T1000 (cell line): ENCODE measurements at regions not wholly inside any gene's neighbourhood (a gene's known extent, or its start where the extent isn't known, plus 50 kb on each side); places are given as distances from the start of the nearest gene placed in this dataset.
"Not testable (repeated sequence)": the region's sequence is repeated elsewhere in the genome, so short reads cannot be mapped to it uniquely, and the experiment has no call there.

Experiments used
- DNase-seq: peaks from one replicate; lab custom pipeline; 2025; ENCODE audit warnings: mixed read lengths; lab: John Stamatoyannopoulos, UW

DNA sequence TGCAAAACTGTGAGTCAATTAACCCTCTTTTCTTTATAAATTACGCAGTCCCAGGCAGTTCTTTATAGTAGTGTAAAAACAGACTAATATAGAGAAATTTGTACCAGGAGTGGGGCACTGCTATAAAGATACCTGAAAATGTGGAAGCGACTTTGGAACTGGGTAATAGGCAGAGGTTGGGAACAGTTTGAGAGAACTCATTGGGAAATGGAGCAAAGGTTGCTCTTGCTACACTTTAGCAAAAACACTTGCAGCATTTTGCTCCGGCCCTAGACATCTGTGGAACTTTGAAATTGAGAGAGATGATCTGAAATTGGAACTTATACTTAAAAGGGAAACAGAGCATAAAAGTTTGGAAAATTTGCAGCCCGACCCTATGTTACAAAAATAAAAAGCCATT lies 810.9 kb downstream of the LTN1 start:
- no peak for DNase-seq

- DNase-seq: no peak
These were observed 813.5 kb downstream of the LTN1 start for GRCh38 chr21:28179136-28179535.

DNA sequence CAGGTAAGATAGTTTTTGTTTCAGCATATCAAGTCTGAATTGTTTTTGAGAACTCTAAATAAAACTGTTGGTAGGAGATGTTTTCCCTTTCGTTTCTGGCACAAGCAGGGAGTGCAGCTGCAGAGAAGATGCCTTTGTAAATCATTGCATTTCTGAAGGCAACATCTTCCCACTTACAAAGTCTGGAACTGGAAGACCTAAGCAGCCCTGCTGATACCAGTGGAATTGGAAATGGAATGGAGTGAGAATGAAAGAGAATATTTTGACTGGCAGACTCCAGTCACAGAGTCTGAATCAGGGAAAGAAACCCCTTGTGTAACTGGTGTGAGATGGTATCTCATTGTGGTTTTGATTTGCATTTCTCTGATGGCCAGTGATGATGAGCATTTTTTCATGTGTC lies 815.6 kb downstream of the LTN1 start:
- no peak for DNase-seq

DNA sequence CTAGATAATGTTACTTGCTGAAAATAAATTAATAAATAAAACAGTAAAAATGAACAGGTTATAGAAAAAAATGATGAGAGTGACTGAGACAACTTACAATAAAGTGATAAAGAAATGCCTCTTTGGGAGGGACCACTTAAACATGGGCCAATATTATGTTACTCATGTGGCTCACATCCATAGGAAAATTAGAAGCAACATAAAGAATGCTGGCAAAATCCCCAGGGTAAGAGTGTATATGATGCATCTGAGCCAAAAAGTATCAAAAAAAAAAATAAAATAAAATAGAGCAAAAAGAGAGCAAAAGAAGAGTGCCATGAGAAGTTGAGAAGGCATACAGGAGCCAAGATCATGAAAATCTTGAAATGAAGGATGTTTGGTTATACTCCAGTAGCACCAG lies 818.0 kb downstream of the LTN1 start:
- no peak for DNase-seq

GRCh38 chr21:28174006-28174405 lies 818.7 kb downstream of the LTN1 start:
- DNase-seq: no peak

DNA sequence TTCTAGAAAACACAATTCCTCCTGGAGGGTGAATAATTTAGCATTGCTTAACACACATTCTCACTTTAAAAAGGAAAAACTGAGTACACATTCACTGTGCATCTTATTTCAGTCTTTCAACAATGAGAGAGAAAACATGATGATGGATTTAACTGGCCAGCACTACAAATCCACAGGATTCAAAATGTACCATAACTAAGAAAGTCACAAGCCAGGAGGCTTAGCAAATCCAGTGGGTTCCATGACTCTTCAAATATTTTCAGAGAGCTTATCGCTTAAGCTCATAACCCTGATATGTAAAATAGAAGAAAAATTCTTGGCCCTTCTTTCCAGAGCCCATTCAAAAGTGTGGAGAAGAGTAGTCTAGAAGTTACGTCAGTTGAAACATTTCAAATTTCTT lies 820.3 kb downstream of the LTN1 start:
- DNase-seq: no peak

DNA sequence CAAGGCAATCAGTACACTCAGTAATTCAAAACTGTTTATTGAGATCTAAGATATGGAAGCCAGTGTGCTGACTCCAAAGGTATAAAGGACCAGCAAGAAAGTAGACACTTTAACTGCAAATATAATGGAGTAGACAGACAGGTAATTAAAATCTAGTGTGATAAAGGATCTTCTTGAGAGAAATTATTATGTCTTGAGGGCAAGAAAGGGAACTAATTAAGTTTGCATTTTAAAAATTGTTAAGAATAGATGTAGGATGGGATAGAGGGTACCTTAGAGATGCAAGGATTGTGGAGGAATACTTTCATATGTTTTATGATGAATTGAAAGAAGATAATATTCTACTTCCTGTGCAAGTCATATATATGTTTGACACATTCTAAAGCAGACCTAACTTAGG lies 825.3 kb downstream of the LTN1 start:
- no peak for DNase-seq

DNA sequence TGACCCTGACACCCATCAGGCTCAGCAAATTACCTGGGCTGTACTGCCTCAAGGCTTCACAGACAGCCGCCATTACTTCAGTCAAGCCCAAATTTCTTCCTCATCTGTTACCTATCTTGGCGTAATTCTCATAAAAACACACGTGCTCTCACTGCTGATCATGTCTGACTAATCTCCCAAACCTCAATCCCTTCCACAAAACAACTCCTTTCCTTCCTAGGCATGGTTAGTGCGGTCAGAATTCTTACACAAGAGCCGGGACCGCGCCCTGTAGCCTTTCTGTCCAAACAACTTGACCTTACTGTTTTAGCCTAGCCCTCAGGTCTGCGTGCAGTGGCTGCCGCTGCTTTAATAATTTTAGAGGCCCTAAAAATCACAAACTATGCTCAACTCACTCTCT lies 828.2 kb downstream of the LTN1 start:
- DNase-seq: not testable (repeated sequence)

DNA sequence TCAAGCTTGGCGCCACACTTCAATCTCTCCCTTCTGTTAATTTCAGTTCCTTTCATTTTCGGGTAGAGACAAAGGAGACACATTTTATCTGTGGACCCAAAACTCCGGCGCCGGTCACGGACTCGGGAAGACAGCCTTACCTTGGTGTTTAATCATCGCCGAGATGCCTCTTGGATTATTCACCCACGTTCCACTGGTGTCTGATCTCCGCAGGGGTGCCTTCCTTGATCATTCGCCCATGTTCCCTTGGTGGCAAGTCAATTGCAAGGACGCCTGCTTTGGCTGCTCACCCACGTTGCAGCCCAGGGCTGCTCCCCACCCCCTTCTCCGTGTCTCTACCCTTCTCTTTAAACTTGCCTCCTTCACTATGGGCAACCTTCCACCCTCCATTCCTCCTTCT lies 830.6 kb downstream of the LTN1 start:
- DNase-seq: not testable (repeated sequence)

GRCh38 chr21:28160378-28160777 lies 832.3 kb downstream of the LTN1 start:
- DNase-seq: no peak

DNA sequence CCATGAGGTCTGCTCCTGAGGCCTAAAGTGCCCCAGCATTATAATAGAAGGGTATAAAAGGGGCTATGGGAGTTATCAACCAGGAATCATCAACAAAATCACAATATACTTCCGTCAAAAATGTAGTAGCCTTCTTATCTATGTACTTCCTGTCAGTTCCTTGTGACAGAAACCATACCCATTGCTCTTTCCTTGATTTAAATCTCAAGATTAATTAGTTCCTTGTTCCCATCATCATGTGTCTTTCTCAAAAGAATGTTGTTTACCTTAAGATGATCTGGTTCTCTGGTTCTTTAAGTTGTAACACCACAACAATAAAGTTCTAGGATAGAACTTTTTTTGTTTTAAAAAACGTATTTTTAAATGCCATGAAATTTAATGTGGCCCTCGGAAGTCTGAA lies 833.3 kb downstream of the LTN1 start:
- no peak for DNase-seq

DNA sequence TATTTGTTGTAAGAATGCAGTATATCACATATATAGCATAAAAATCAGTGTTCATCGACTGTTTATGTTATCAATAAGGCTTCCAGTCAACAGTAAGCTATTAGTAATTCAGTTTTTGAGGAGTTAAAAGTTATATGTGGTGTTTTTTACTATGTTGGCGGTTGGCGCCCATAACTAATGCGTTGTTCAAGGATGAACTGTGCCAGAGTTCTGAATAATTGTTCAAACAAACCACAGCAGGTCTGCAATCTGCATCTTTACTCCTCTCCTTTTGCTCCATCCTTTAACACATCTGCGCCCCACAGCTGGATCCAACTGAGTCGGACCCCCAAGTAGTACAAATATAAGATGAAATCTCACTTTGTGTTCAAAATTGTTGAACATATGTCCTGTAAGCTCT lies 836.1 kb downstream of the LTN1 start:
- DNase-seq: no peak

GRCh38 chr21:28154121-28154520 lies 838.6 kb downstream of the LTN1 start:
- DNase-seq: no peak

- no peak for DNase-seq
These were observed 839.9 kb downstream of the LTN1 start for GRCh38 chr21:28152732-28153131.

DNA sequence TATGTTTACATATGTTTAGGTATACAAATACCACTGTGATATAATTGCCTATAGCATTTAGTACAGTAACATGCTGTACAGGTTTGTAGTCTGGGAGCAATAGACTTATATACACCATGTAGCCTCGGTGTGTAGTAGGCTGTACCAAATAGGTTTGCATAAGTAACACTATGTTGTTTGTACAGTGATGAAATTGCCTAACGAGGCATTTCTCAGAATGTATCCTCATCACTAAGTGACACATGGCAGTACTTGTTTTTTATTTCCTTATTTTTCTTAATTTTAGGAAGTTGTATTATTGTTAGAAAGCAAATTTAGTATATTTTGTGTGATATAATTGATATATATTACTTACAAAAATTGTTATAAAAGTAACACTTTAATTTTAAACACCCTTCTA lies 840.9 kb downstream of the LTN1 start:
- DNase-seq: no peak

DNA sequence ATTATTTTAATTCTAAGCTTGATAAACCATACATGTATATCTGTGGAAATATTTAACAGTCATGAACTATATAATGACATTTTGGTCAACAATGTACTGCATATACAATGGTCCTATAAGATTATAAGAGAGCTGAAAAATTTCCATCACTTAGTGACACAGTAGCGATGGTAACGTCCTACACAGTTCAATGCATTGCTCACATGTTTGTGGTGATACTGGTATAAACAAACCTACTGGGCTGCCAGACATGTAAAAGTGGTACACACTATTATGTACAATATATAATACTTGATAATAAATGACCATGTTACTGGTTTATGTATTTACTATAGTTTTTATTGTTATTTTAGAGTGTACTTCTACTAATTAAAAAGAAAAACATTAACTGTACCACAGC lies 841.9 kb downstream of the LTN1 start:
- no peak for DNase-seq

DNA sequence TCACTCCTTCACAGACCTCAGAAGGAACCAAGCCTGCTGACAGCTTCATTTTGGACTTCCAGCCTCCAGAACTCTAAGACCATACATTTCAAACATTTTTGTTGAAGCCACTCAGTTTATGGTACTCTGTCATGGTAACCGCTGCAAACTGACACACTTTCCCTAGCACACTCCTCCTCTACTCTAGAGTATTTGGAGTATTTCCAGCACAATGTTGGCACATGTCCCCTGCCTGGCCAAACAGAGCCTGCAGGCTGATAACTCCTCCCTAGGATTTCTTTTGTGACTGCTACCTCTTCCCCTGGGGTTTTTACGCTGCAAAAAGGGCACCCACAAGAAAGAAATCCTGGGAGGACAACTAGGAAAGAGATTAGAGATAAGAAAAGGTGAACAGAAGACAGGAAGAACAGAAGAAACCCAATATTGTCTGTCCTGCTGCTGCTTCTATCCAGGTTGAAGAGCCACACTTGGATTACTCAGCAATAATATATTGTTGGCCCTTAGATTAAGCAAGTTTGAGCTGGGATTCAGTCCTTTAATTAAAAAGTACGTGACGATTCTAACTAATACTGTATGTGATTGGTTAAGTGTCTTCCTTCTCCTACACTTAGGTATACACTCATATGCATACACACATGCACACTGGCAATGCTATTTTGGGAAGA lies 844.1 kb downstream of the LTN1 start:
- no peak for DNase-seq

GRCh38 chr21:28144653-28145052 lies 848.0 kb downstream of the LTN1 start:
- DNase-seq: no peak

DNA sequence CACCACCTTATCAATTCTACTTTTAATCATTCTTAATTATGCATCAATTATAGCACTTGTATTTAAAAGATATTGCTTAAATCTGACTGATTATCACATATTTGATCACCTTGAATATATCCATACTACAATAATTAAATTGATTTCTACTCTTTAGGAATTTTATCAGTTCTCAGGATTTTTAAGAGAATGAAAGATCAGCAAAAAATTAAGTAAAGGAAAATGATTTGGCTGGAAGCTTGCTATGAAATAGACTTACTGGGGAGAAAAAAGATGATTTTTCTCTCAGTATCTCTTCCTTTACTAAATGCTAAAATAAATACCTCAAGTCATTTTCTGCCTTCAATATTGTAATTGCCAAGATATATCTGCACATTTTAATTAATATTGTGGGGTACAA lies 848.6 kb downstream of the LTN1 start:
- DNase-seq: no peak

DNA sequence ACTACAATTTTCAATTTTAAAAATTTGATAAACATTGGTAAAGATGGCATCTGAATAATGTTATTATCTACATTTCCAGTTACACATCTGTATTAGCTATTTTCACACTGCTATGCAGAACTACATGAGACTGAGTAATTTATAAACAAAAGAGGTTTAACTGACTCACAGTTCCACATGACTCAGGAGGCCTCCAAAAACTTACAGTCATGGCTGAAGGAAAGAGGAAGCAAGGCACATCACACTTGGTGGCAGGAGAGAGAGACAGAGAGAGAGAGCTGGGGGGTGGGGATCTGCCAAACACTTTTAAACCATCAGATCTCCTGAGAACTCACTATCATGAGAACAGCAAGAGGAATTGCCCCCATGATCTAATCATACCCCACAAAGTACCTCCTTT lies 850.0 kb downstream of the LTN1 start:
- DNase-seq: peak; percentile 30

GRCh38 chr21:28138272-28138671 lies 854.4 kb downstream of the LTN1 start:
- no peak for DNase-seq

GRCh38 chr21:28136656-28137255 lies 855.9 kb downstream of the LTN1 start:
- no peak for DNase-seq

DNA sequence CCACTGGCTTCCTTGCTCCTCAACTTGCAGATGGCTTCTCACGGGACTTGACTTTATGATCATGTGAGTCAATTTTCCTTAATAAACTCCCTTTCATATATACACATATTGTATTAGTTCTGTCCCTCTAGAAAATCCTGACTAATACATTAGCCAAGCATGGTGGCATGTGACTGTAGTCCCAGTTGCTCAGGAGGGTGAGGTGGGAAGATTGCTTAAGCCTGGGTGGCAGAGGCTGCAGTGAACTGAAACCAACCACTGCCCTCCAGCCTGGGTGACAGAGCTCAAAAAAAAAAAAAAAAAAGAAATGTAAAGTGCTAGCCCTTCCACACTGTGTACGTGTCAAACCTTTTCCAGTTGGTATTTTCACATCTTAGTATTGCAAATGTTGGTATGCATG lies 857.0 kb downstream of the LTN1 start:
- DNase-seq: no peak

GRCh38 chr21:28133116-28133515 lies 859.6 kb downstream of the LTN1 start:
- no peak for DNase-seq
